ENCODE measurements at regions not wholly inside any gene's neighbourhood (a gene's known extent, or its start where the extent isn't known, plus 50 kb on each side); places are given as distances from the start of the nearest gene placed in this dataset.

DNA sequence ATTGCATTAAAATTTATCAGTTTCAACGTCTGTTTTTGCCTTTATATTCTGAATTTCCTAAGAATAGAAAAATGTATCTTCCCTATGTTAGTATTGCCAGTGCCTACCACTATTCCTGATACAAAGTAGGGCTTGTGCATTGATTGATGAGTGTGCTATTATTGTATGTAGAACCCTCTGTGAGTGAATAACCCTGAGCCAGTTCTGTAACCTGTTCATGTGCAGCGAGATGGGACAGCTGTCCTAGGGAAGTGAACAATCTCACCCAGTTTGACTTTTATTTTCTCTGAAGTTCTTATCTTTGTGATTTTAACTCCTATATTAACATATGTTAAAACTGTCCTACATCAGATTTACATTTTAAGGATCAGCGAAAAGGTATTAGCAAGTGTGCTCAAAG, 178.4 kb upstream of the ADO start:
- TF ChIP-seq POLR2A (IDR thresholded peaks at IDR 0.05; ENCODE audit: low read depth, low read length) (no peak), POLR2AphosphoS5 (IDR thresholded peaks at IDR 0.05; ENCODE audit: low read depth, low read length) (no peak), PAX5 (IDR thresholded peaks at IDR 0.05; ENCODE audit: insufficient read depth, low read length, severe bottlenecking) (no peak), TAF1 (IDR thresholded peaks at IDR 0.05; ENCODE audit: low read depth, low read length) (no peak), SPI1 (IDR thresholded peaks at IDR 0.05; ENCODE audit: low read depth, low read length) (no peak)

Measured in GM12891 (cell line).